GM12878 (cell line): ENCODE measurements at regions not wholly inside any gene's neighbourhood (a gene's known extent, or its start where the extent isn't known, plus 50 kb on each side); places are given as distances from the start of the nearest gene placed in this dataset.
"Not testable (repeated sequence)": the region's sequence is repeated elsewhere in the genome, so short reads cannot be mapped to it uniquely, and the experiment has no call there.

Experiments
- CBX5 ChIP-seq: sonication (generic); IDR thresholded peaks from 2 replicates; pipeline ENCODE4 v1.6.1; 2016; ENCODE audit warnings: low read depth, moderate library complexity, mild to moderate bottlenecking, inconsistent platforms
- CEBPB ChIP-seq, 2 experiments: fragments of 150-350 bp in 1 of 2; IDR thresholded peaks; 2 replicates each; pipeline ENCODE4 v1.6.1; 2012 to 2014; ENCODE audit warnings: low read depth in 2 of 2, low read length in 2 of 2, borderline replicate concordance in 1 of 2, inconsistent platforms in 1 of 2
- EZH2 ChIP-seq: IDR thresholded peaks from 2 replicates; pipeline ENCODE4 v1.6.1; 2012; ENCODE audit warnings: low read depth, mild to moderate bottlenecking, control low read depth, inconsistent platforms, low read length, borderline replicate concordance; ENCODE audit not compliant: control insufficient read depth
- FOS ChIP-seq: IDR thresholded peaks from 3 replicates; pipeline ENCODE4 v1.6.1; 2011; ENCODE audit warnings: borderline replicate concordance; ENCODE audit not compliant: insufficient read length; ENCODE audit errors: extremely low read depth
- NFIC ChIP-seq: IDR thresholded peaks from 2 replicates; pipeline ENCODE4 v1.6.1; 2012; ENCODE audit warnings: low read depth, mild to moderate bottlenecking, inconsistent platforms, low read length, moderate library complexity
- POLR2A ChIP-seq: IDR thresholded peaks from 2 replicates; pipeline ENCODE4 v1.6.1; 2011; ENCODE audit warnings: low read depth, mild to moderate bottlenecking, low read length
- SIN3A ChIP-seq: IDR thresholded peaks from 2 replicates; pipeline ENCODE4 v1.6.1; 2012; ENCODE audit warnings: low read depth, low read length, improper control_type of control experiment
- SIX5 ChIP-seq: IDR thresholded peaks from 2 replicates; pipeline ENCODE4 v1.6.1; 2011; ENCODE audit warnings: mild to moderate bottlenecking, low read depth, low read length, moderate library complexity; ENCODE audit not compliant: severe bottlenecking
- SREBF2 ChIP-seq: IDR thresholded peaks from 2 replicates; pipeline ENCODE4 v1.6.1; 2012; ENCODE audit warnings: mild to moderate bottlenecking, low read length
- SRF ChIP-seq, 2 experiments: IDR thresholded peaks; 2 replicates each; pipeline ENCODE4 v1.6.1; 2011; ENCODE audit warnings: low read depth in 2 of 2, low read length in 2 of 2, mild to moderate bottlenecking in 1 of 2, moderate library complexity in 1 of 2
- TF ChIP-seq, protein P1 (sequence below), 3 experiments: IDR thresholded peaks in 2 of 3; conservative IDR thresholded peaks in 1 of 3; 2 replicates each; pipeline ENCODE4 v1.5.1; 2011; ENCODE audit warnings: low read depth in 3 of 3, low read length in 3 of 3, mild to moderate bottlenecking in 3 of 3, control low read depth in 2 of 3, moderate library complexity in 2 of 3, inconsistent platforms in 1 of 3, mixed read lengths in 1 of 3; ENCODE audit not compliant: control insufficient read depth in 2 of 3, insufficient read depth in 1 of 3; ENCODE audit errors: extremely low read depth in 1 of 3
- TF ChIP-seq, protein P2 (sequence below): IDR thresholded peaks from 2 replicates; pipeline ENCODE4 v1.6.1; 2012; ENCODE audit warnings: low read depth, low read length, improper control_type of control experiment
- TF ChIP-seq, protein P3 (sequence below): IDR thresholded peaks from 2 replicates; pipeline ENCODE4 v1.6.1; 2011; ENCODE audit warnings: borderline replicate concordance, low read depth, mild to moderate bottlenecking, moderate library complexity, low read length; ENCODE audit not compliant: insufficient read depth, poor library complexity, severe bottlenecking
- TF ChIP-seq, protein P4 (sequence below): IDR thresholded peaks from 2 replicates; pipeline ENCODE4 v1.6.1; 2012; ENCODE audit warnings: low read depth, low read length, improper control_type of control experiment

DNA sequence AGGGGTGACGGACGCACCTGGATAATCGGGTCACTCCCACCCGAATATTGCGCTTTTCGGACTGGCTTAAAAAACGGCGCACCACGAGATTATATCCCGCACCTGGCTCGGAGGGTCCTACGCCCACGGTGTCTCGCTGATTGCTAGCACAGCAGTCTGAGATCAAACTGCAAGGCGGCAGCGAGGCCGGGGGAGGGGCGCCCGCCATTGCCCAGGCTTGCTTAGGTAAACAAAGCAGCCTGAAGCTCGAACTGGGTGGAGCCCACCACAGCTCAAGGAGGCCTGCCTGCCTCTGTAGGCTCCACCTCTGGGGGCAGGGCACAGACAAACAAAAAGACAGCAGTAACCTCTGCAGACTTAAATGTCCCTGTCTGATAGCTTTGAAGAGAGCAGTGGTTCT is 294.9 kb upstream of the DIO3 start:
- TF ChIP-seq SREBF2; FOS; SRF (IDR thresholded peaks at IDR 0.05; ENCODE audit: low read depth in 2 of 2, low read length in 2 of 2); CEBPB (IDR thresholded peaks at IDR 0.05; ENCODE audit: borderline replicate concordance in 1 of 2, low read depth in 2 of 2, low read length in 2 of 2); CBX5; SIN3A; EZH2; POLR2A; SIX5; NFIC: not testable (repeated sequence)
- TF ChIP-seq, protein P1, sequence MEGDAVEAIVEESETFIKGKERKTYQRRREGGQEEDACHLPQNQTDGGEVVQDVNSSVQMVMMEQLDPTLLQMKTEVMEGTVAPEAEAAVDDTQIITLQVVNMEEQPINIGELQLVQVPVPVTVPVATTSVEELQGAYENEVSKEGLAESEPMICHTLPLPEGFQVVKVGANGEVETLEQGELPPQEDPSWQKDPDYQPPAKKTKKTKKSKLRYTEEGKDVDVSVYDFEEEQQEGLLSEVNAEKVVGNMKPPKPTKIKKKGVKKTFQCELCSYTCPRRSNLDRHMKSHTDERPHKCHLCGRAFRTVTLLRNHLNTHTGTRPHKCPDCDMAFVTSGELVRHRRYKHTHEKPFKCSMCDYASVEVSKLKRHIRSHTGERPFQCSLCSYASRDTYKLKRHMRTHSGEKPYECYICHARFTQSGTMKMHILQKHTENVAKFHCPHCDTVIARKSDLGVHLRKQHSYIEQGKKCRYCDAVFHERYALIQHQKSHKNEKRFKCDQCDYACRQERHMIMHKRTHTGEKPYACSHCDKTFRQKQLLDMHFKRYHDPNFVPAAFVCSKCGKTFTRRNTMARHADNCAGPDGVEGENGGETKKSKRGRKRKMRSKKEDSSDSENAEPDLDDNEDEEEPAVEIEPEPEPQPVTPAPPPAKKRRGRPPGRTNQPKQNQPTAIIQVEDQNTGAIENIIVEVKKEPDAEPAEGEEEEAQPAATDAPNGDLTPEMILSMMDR (IDR thresholded peaks at IDR 0.05 in 2 of 3, conservative IDR thresholded peaks at IDR 0.05 in 1 of 3; ENCODE audit: control insufficient read depth in 2 of 3, extremely low read depth in 1 of 3, insufficient read depth in 1 of 3, low read depth in 3 of 3, low read length in 3 of 3), result not testable (repeated sequence)
- TF ChIP-seq, protein P2, sequence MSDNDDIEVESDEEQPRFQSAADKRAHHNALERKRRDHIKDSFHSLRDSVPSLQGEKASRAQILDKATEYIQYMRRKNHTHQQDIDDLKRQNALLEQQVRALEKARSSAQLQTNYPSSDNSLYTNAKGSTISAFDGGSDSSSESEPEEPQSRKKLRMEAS, result not testable (repeated sequence)
- TF ChIP-seq, protein P3, sequence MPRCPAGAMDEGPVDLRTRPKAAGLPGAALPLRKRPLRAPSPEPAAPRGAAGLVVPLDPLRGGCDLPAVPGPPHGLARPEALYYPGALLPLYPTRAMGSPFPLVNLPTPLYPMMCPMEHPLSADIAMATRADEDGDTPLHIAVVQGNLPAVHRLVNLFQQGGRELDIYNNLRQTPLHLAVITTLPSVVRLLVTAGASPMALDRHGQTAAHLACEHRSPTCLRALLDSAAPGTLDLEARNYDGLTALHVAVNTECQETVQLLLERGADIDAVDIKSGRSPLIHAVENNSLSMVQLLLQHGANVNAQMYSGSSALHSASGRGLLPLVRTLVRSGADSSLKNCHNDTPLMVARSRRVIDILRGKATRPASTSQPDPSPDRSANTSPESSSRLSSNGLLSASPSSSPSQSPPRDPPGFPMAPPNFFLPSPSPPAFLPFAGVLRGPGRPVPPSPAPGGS, result not testable (repeated sequence)
- TF ChIP-seq, protein P4, sequence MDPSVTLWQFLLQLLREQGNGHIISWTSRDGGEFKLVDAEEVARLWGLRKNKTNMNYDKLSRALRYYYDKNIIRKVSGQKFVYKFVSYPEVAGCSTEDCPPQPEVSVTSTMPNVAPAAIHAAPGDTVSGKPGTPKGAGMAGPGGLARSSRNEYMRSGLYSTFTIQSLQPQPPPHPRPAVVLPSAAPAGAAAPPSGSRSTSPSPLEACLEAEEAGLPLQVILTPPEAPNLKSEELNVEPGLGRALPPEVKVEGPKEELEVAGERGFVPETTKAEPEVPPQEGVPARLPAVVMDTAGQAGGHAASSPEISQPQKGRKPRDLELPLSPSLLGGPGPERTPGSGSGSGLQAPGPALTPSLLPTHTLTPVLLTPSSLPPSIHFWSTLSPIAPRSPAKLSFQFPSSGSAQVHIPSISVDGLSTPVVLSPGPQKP, result not testable (repeated sequence)
